H1 (cell line): ENCODE measurements at regions not wholly inside any gene's neighbourhood (a gene's known extent, or its start where the extent isn't known, plus 50 kb on each side); places are given as distances from the start of the nearest gene placed in this dataset.

Experiments
- CTCF ChIA-PET: fragments of 300-600 bp; sonication (Branson Sonifier 250); formaldehyde crosslinking; loops from one replicate; lab custom pipeline; 2021; ENCODE audit not compliant: partially characterized antibody; lab: Charles Lee
- POLR2A ChIA-PET: fragments of 300-600 bp; sonication (Branson Sonifier 250); formaldehyde crosslinking; loops from one replicate; lab custom pipeline; 2021; ENCODE audit warnings: inconsistent platforms; ENCODE audit not compliant: partially characterized antibody; lab: Charles Lee
- DNase-seq, 2 experiments: peaks; one replicate each; pipeline versions ENCODE4 v3.0.0 to v3.0.0-alpha.2; 2010 to 2022; ENCODE audit warnings: low spot score in 2 of 2, low read depth in 1 of 2, mixed read lengths in 1 of 2
- FAIRE-seq: peaks from 2 replicates; lab custom pipeline; 2011; peaks lifted over from hg19 to GRCh38; lab: Jason Lieb, UNC
- H2AFZ ChIP-seq: 2 replicates; pipeline ENCODE4 v1.8.1; 2012; ENCODE audit warnings: low read length, inconsistent platforms
- H2AK5ac ChIP-seq: 2 replicates; pipeline ENCODE4 v1.6.1; 2013; ENCODE audit warnings: low read depth, low read length
- H2BK120ac ChIP-seq: replicated peaks from 2 replicates; pipeline ENCODE3; 2013; ENCODE audit warnings: low read depth, low read length, inconsistent platforms
- H2BK12ac ChIP-seq: 2 replicates; pipeline ENCODE4 v1.6.1; 2013; ENCODE audit warnings: low read depth, low read length
- H2BK15ac ChIP-seq: 2 replicates; pipeline ENCODE4 v1.6.1; 2013; ENCODE audit warnings: low read length
- H2BK20ac ChIP-seq: 2 replicates; pipeline ENCODE4 v1.6.1; 2013; ENCODE audit warnings: low read length
- H2BK5ac ChIP-seq: 2 replicates; pipeline ENCODE4 v1.6.1; 2013; ENCODE audit warnings: low read depth, low read length
- H3K14ac ChIP-seq: 2 replicates; pipeline ENCODE4 v1.6.1; 2013; ENCODE audit warnings: inconsistent platforms; ENCODE audit not compliant: insufficient read length
- H3K18ac ChIP-seq: 2 replicates; pipeline ENCODE4 v1.6.1; 2013; ENCODE audit warnings: low read length; ENCODE audit errors: extremely low read depth
- H3K23ac ChIP-seq: 2 replicates; pipeline ENCODE4 v1.6.1; 2013; ENCODE audit warnings: inconsistent platforms; ENCODE audit not compliant: insufficient read length
- H3K23me2 ChIP-seq: 2 replicates; pipeline ENCODE4 v1.6.1; 2013; ENCODE audit warnings: low read depth, low read length
- H3K27ac ChIP-seq: 2 replicates; pipeline ENCODE4 v1.6.1; 2011; ENCODE audit warnings: low read depth, low read length, inconsistent platforms
- H3K27me3 ChIP-seq, 4 experiments: replicated peaks in 1 of 4; 1 replicate in 1 of 4; 2 replicates in 3 of 4; pipeline versions ENCODE4 v1.6.1 to v1.8.1; 2011 to 2013; ENCODE audit warnings: low read length in 3 of 4, mild to moderate bottlenecking in 3 of 4, inconsistent platforms in 2 of 4, mixed read lengths in 2 of 4, moderate library complexity in 1 of 4; ENCODE audit not compliant: control insufficient read depth in 3 of 4, insufficient read depth in 3 of 4; ENCODE audit errors: extremely low read depth in 1 of 4
- H3K36me3 ChIP-seq, 4 experiments: 2 replicates each; pipeline versions ENCODE4 v1.6.1 to v1.8.1; 2011 to 2013; ENCODE audit warnings: mild to moderate bottlenecking in 4 of 4, low read length in 3 of 4, moderate library complexity in 2 of 4, control low read depth in 1 of 4, inconsistent platforms in 1 of 4; ENCODE audit not compliant: insufficient read depth in 4 of 4, control insufficient read depth in 2 of 4
- H3K4ac ChIP-seq: replicated peaks from 2 replicates; pipeline ENCODE3; 2013; ENCODE audit warnings: low read length, low read depth, mixed read lengths, inconsistent platforms; ENCODE audit not compliant: insufficient read length
- H3K4me1 ChIP-seq, 4 experiments: replicated peaks in 1 of 4; 1 replicate in 1 of 4; 2 replicates in 3 of 4; pipeline versions ENCODE4 v1.6.1 to v1.8.1; 2011 to 2013; ENCODE audit warnings: low read length in 3 of 4, inconsistent platforms in 2 of 4, mixed read lengths in 1 of 4; ENCODE audit not compliant: insufficient read depth in 4 of 4, control insufficient read depth in 3 of 4
- H3K4me2 ChIP-seq, 2 experiments: 2 replicates each; pipeline versions ENCODE4 v1.6.1 to v1.8.1; 2011 to 2013; ENCODE audit warnings: low read depth in 2 of 2, low read length in 2 of 2, control low read depth in 1 of 2, inconsistent platforms in 1 of 2, mild to moderate bottlenecking in 1 of 2; ENCODE audit not compliant: insufficient read depth in 1 of 2
- H3K4me3 ChIP-seq, 4 experiments: fragments of 200-600, 300-600 bp in 1 of 4; sonication (generic), shearing (Covaris generic), sonication (Bioruptor Twin) in 1 of 4; 2 replicates each; pipeline versions ENCODE4 v1.5.1 to v1.8.1; 2011 to 2016; ENCODE audit warnings: low read length in 4 of 4, low read depth in 3 of 4, control low read depth in 2 of 4, inconsistent platforms in 2 of 4, mild to moderate bottlenecking in 2 of 4, mixed read lengths in 1 of 4, moderate library complexity in 1 of 4; ENCODE audit not compliant: insufficient read depth in 2 of 4; ENCODE audit errors: extremely low read depth in 1 of 4
- H3K56ac ChIP-seq: replicated peaks from 2 replicates; pipeline ENCODE3; 2013; ENCODE audit warnings: low read depth, mild to moderate bottlenecking, mixed read lengths, low read length, inconsistent platforms; ENCODE audit not compliant: insufficient read length
- H3K79me1 ChIP-seq: 2 replicates; pipeline ENCODE4 v1.6.1; 2013; ENCODE audit warnings: low read depth, low read length, control low read depth
- H3K79me2 ChIP-seq, 2 experiments: 2 replicates each; pipeline versions ENCODE4 v1.6.1 to v1.8.1; 2012 to 2013; ENCODE audit warnings: low read length in 2 of 2, mild to moderate bottlenecking in 2 of 2, inconsistent platforms in 1 of 2; ENCODE audit not compliant: insufficient read depth in 2 of 2, control insufficient read depth in 1 of 2
- H3K9ac ChIP-seq, 4 experiments: replicated peaks in 1 of 4; 1 replicate in 1 of 4; 2 replicates in 3 of 4; pipeline versions ENCODE4 v1.6.1 to v1.8.1; 2011 to 2013; ENCODE audit warnings: low read depth in 3 of 4, low read length in 3 of 4, control low read depth in 2 of 4, mild to moderate bottlenecking in 2 of 4, moderate library complexity in 2 of 4, inconsistent platforms in 1 of 4; ENCODE audit errors: extremely low read depth in 1 of 4
- H3K9me3 ChIP-seq, 2 experiments: 2 replicates each; pipeline versions ENCODE4 v1.6.1 to v1.8.1; 2012 to 2013; ENCODE audit warnings: mild to moderate bottlenecking in 2 of 2, moderate library complexity in 2 of 2, control low read depth in 1 of 2, inconsistent platforms in 1 of 2, low read depth in 1 of 2, low read length in 1 of 2, mixed read lengths in 1 of 2; ENCODE audit not compliant: insufficient read depth in 2 of 2
- H4K20me1 ChIP-seq, 2 experiments: replicated peaks in 1 of 2; 2 replicates each; pipeline versions ENCODE3 to v1.8.1; 2011 to 2013; ENCODE audit warnings: inconsistent platforms in 2 of 2, low read length in 2 of 2, mild to moderate bottlenecking in 1 of 2; ENCODE audit not compliant: insufficient read depth in 2 of 2, control insufficient read depth in 1 of 2
- H4K5ac ChIP-seq: 2 replicates; pipeline ENCODE4 v1.6.1; 2013; ENCODE audit warnings: low read length, low read depth, mixed read lengths, inconsistent platforms; ENCODE audit not compliant: insufficient read length
- H4K8ac ChIP-seq: 2 replicates; pipeline ENCODE4 v1.8.0; 2013; ENCODE audit warnings: mild to moderate bottlenecking, moderate library complexity, low read length, inconsistent platforms; ENCODE audit not compliant: insufficient read depth; ENCODE audit errors: extremely low read depth
- H4K91ac ChIP-seq: replicated peaks from 2 replicates; pipeline ENCODE3; 2013; ENCODE audit warnings: low read length, mixed read lengths, inconsistent platforms; ENCODE audit not compliant: insufficient read length
- MAFK ChIP-seq: IDR thresholded peaks from 2 replicates; pipeline ENCODE4 v1.6.1; 2012; ENCODE audit warnings: low read depth, mild to moderate bottlenecking, improper control_type of control experiment, low read length
- POU5F1 ChIP-seq: IDR thresholded peaks from 2 replicates; pipeline ENCODE4 v1.6.1; 2011; ENCODE audit warnings: low read depth, mild to moderate bottlenecking, low read length, moderate library complexity
- SUZ12 ChIP-seq: fragments of 200-600 bp; sonication (generic); IDR thresholded peaks from 2 replicates; pipeline ENCODE4 v1.6.1; 2012; ENCODE audit warnings: mild to moderate bottlenecking, inconsistent platforms, low read length, moderate library complexity, mixed read lengths
- YY1 ChIP-seq: IDR thresholded peaks from 2 replicates; pipeline ENCODE4 v1.6.1; 2011; ENCODE audit warnings: low read depth, mild to moderate bottlenecking, low read length
- WGBS, 2 experiments: shearing (Covaris generic) in 1 of 2; methylation state at CpG; one replicate each; pipeline versions ENCODE4 v1.1.6 to v1.1.7; 2013 to 2015; ENCODE audit warnings: low lambda C conversion rate in 2 of 2, mixed read lengths in 2 of 2, inconsistent platforms in 1 of 2, low coverage in 1 of 2, missing lambda C conversion rate in 1 of 2; ENCODE audit not compliant: insufficient replicate concordance in 2 of 2, insufficient coverage in 1 of 2, insufficient read length in 1 of 2; ENCODE audit errors: extremely low coverage in 1 of 2, missing lambda C conversion rate in 1 of 2; 5-methylcytosine and 5-hydroxymethylcytosine counted together

- peak overlapping the region; percentile 64 for H2BK120ac ChIP-seq
- DNase-seq: no peak
- no peak overlapping the region for H2BK12ac ChIP-seq
- H3K4ac ChIP-seq: no peak overlapping the region
- H3K79me2 ChIP-seq: no peaks in the 10 kb centered on the region
- no peak overlapping the region for H2BK20ac ChIP-seq
- H3K27me3 ChIP-seq: no peaks in the 10 kb centered on the region
- TF ChIP-seq POU5F1 (no peak), YY1 (no peak), MAFK (no peak), SUZ12 (no peak)
- H3K79me1 ChIP-seq: no peaks in the 10 kb centered on the region
- H3K4me1 ChIP-seq: peaks cover 0 to 9% (median 2%) of the 10 kb centered on the region in 4 experiments; a peak in 3 of 7 replicates
- no peaks in the 10 kb centered on the region for H3K36me3 ChIP-seq
- no peaks in the 10 kb centered on the region for H3K23me2 ChIP-seq
- H2BK5ac ChIP-seq: peak overlapping the region; percentile 52; the same call in 1 of the 2 replicates
- FAIRE-seq: no peak
- no peak overlapping the region for H3K14ac ChIP-seq
- no peak overlapping the region for H3K4me3 ChIP-seq
- H3K4me2 ChIP-seq: no peak overlapping the region
- no peaks in the 10 kb centered on the region; a peak in 1 of 4 replicates for H3K9me3 ChIP-seq
- H2BK15ac ChIP-seq: no peak overlapping the region
- CTCF ChIA-PET: no interaction called here
- no peak overlapping the region for H3K56ac ChIP-seq
- H4K91ac ChIP-seq: no peak overlapping the region
- no peak overlapping the region for H3K23ac ChIP-seq
- H4K8ac ChIP-seq: no peak overlapping the region
- no peak overlapping the region for H3K27ac ChIP-seq
- POLR2A ChIA-PET: no interaction called here
- H2AFZ ChIP-seq: no peak overlapping the region
- 94% methylated on average over 8 of the region's 8 CpGs; no CpG with 5 or more reads in 1 of the 2 experiments for WGBS, 2 experiments
- H3K9ac ChIP-seq: no peak overlapping the region
- H4K20me1 ChIP-seq: no peaks in the 10 kb centered on the region
- H4K5ac ChIP-seq: no peak overlapping the region
- no peak overlapping the region for H3K18ac ChIP-seq
- H2AK5ac ChIP-seq: no peak overlapping the region
Measured at GRCh38 chr1:87435484-87435883, 106.8 kb downstream of the LMO4 start.
